Mammary epithelial cell (primary cell): ENCODE measurements at regions not wholly inside any gene's neighbourhood (a gene's known extent, or its start where the extent isn't known, plus 50 kb on each side); places are given as distances from the start of the nearest gene placed in this dataset.

ENCODE experiments used
- EZH2 ChIP-seq: IDR thresholded peaks from 2 replicates; pipeline ENCODE4 v1.6.1; 2012; ENCODE audit warnings: low read length, inconsistent platforms, borderline replicate concordance
- TF ChIP-seq, protein P1 (sequence below), 2 donors: IDR thresholded peaks in 1 of 2; conservative IDR thresholded peaks in 1 of 2; 2 replicates each; pipeline ENCODE4 v1.5.1; 2011 to 2012; ENCODE audit warnings: inconsistent platforms in 2 of 2, low read length in 2 of 2, mild to moderate bottlenecking in 2 of 2, control low read depth in 1 of 2, low read depth in 1 of 2; ENCODE audit not compliant: insufficient read depth in 1 of 2; ENCODE audit errors: extremely low read depth in 1 of 2

DNA sequence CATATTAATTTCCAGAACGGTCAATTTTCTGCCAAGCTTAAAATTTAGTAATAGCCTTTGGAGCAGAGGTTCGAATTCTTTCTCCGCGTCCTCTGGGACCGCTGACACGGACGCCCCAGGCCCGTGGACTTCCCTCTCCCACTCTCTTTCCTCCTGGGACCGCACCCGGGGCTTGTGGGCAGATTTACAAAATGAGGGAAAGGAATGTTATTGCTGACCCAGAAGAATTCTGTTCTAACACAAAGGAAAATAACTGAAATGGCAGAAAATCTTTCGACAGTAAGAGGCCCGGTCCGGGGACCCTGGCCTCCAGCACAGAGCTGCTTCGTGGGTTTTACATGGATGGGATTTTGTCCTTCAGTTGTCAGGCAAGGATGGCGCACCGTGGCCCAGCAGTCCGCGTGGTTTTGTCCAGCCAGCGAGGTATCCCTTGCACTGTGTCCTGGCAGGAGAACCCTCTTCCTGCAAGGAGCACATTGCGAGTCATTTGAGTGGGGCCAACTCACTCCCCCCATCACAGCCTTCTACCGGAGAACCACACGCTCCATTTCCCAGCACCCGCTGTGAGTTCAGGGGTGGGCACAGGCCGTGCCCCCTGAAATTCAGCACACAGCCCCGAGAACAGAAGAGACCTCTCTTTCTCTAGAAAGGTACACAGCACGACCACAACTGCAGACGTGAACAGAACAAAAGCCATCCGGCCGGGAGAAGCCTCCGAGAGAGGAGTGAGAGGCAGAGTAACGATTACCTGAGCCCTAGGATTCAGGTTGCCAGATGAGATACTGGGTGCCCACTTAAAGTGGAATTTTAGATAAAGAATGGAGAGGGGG is 106.0 kb upstream of the AFDN start:
- TF ChIP-seq EZH2: no peak
- TF ChIP-seq, protein P1, sequence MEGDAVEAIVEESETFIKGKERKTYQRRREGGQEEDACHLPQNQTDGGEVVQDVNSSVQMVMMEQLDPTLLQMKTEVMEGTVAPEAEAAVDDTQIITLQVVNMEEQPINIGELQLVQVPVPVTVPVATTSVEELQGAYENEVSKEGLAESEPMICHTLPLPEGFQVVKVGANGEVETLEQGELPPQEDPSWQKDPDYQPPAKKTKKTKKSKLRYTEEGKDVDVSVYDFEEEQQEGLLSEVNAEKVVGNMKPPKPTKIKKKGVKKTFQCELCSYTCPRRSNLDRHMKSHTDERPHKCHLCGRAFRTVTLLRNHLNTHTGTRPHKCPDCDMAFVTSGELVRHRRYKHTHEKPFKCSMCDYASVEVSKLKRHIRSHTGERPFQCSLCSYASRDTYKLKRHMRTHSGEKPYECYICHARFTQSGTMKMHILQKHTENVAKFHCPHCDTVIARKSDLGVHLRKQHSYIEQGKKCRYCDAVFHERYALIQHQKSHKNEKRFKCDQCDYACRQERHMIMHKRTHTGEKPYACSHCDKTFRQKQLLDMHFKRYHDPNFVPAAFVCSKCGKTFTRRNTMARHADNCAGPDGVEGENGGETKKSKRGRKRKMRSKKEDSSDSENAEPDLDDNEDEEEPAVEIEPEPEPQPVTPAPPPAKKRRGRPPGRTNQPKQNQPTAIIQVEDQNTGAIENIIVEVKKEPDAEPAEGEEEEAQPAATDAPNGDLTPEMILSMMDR (conservative IDR thresholded peaks at IDR 0.05 in 1 of 2, IDR thresholded peaks at IDR 0.05 in 1 of 2; ENCODE audit: extremely low read depth in 1 of 2, insufficient read depth in 1 of 2, low read depth in 1 of 2, low read length in 2 of 2): no peak
